ENCODE measurements at regions not wholly inside any gene's neighbourhood (a gene's known extent, or its start where the extent isn't known, plus 50 kb on each side); places are given as distances from the start of the nearest gene placed in this dataset.
"Not testable (repeated sequence)": the region's sequence is repeated elsewhere in the genome, so short reads cannot be mapped to it uniquely, and the experiment has no call there.

GRCh38 chr4:77452117-77452516, 153.5 kb upstream of the CXCL13 start:
- TF ChIP-seq, protein P1, sequence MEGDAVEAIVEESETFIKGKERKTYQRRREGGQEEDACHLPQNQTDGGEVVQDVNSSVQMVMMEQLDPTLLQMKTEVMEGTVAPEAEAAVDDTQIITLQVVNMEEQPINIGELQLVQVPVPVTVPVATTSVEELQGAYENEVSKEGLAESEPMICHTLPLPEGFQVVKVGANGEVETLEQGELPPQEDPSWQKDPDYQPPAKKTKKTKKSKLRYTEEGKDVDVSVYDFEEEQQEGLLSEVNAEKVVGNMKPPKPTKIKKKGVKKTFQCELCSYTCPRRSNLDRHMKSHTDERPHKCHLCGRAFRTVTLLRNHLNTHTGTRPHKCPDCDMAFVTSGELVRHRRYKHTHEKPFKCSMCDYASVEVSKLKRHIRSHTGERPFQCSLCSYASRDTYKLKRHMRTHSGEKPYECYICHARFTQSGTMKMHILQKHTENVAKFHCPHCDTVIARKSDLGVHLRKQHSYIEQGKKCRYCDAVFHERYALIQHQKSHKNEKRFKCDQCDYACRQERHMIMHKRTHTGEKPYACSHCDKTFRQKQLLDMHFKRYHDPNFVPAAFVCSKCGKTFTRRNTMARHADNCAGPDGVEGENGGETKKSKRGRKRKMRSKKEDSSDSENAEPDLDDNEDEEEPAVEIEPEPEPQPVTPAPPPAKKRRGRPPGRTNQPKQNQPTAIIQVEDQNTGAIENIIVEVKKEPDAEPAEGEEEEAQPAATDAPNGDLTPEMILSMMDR (IDR thresholded peaks at IDR 0.05): not testable (repeated sequence)
- not testable (repeated sequence) for TF ChIP-seq SIN3A (IDR thresholded peaks at IDR 0.05; ENCODE audit: borderline replicate concordance, insufficient read depth, low read depth, low read length)

Data from Panc1 (cell line).